Adipocyte (in vitro differentiated cells): ENCODE measurements at regions not wholly inside any gene's neighbourhood (a gene's known extent, or its start where the extent isn't known, plus 50 kb on each side); places are given as distances from the start of the nearest gene placed in this dataset.
"Not testable (repeated sequence)": the region's sequence is repeated elsewhere in the genome, so short reads cannot be mapped to it uniquely, and the experiment has no call there.

ENCODE experiments used
- DNase-seq: peaks from one replicate; pipeline ENCODE4 v3.0.0-alpha.2; 2015; ENCODE audit warnings: low read depth
- H3K27me3 ChIP-seq: replicated peaks from 2 replicates; pipeline ENCODE4 v1.7.0; 2013; ENCODE audit warnings: mild to moderate bottlenecking, low read length, moderate library complexity; ENCODE audit not compliant: control insufficient read depth, insufficient read depth
- H3K36me3 ChIP-seq: 2 replicates; pipeline ENCODE4 v1.7.0; 2013; ENCODE audit warnings: low read length, mild to moderate bottlenecking, moderate library complexity; ENCODE audit not compliant: control insufficient read depth, insufficient read depth, severe bottlenecking
- H3K4me1 ChIP-seq: 2 replicates; pipeline ENCODE4 v1.7.0; 2013; ENCODE audit warnings: mild to moderate bottlenecking, low read length, moderate library complexity; ENCODE audit not compliant: control insufficient read depth, insufficient read depth
- H3K4me3 ChIP-seq: 2 replicates; pipeline ENCODE4 v1.7.0; 2013; ENCODE audit warnings: mild to moderate bottlenecking, low read length, moderate library complexity
- H3K9ac ChIP-seq: 2 replicates; pipeline ENCODE4 v1.7.0; 2013; ENCODE audit warnings: mild to moderate bottlenecking, low read length, moderate library complexity
- H3K9me3 ChIP-seq: 2 replicates; pipeline ENCODE4 v1.7.0; 2013; ENCODE audit warnings: mild to moderate bottlenecking, low read length, moderate library complexity; ENCODE audit not compliant: control insufficient read depth

DNA sequence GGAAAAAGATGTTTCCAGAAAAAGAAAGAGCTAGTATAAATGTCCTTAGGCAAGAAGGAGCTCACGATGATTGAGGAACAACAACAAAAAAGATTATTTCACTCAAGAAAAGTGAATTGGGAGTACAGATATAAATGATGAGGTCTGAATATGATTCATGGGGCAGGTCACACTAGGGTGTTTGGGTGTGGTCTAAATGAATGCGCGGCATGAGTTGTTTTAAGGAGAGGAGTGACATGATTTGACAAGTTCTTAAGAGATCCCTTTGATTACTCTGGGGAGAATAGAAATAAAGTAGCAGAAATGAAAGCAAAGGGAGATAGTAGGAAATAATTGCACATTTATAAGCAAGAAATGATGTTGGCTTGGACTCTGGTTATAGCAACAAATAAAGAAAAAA lies 59.3 kb downstream of the NUTM2D start:
- H3K36me3 ChIP-seq, H3K4me1 ChIP-seq, H3K9ac ChIP-seq, H3K27me3 ChIP-seq, H3K9me3 ChIP-seq, DNase-seq, H3K4me3 ChIP-seq: not testable (repeated sequence)

DNA sequence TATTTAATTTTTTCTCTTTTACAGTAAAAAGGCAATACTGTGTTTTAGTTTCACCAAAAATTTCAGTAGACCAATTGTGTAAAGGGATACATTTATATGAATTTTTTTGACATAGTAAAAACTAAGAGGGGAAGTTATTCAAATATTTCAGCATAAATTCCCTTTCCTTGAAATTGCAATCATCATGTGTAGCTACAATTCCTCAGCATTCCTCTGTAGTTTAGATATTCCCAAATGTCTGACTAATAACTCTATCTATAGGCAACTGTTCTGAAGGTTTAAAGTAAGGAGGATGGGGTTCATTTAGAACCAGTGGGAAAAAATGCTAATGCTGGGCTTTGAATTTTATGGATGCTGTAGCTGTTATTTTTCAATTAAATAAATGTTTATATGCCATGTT lies 65.1 kb downstream of the NUTM2D start:
- H3K4me3 ChIP-seq = not testable (repeated sequence)

DNA sequence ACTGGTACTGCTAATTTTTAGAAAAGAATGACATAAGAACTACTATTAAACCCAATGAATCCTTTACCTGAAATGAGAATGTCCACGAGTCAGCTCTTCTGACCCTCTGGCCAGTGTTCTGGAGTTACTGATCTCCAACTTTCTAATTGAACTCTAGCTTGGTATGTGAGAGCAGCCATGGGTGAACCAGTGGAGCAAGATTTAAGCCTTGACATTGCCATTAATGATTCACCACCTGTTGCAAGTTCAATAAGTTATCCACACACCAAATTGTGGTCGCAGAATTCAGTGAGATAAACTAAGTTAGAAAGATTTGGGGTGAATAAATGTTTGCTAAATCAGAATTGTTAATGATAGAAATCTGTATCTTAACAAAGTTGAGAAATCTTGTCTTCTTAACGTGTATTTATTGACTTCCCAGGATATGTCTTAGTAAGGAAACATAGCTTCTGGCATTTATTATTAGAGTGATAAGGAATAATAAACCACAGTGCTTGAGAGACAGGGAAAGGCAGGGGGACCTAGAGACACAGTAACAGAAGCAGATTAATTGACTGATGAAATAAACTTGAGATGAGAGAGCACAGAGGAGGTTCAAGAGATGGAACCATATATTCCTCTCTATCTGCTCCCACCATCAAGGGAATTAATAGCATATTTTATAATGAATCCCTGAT lies 67.3 kb downstream of the NUTM2D start:
- not testable (repeated sequence) for H3K36me3 ChIP-seq, H3K9me3 ChIP-seq, H3K27me3 ChIP-seq, H3K4me1 ChIP-seq, H3K9ac ChIP-seq, DNase-seq, H3K4me3 ChIP-seq

More for the DNA sequence above, 65.1 kb downstream of the NUTM2D start:
- H3K9ac ChIP-seq, H3K27me3 ChIP-seq, H3K36me3 ChIP-seq, DNase-seq, H3K4me1 ChIP-seq, H3K9me3 ChIP-seq: not testable (repeated sequence)

DNA sequence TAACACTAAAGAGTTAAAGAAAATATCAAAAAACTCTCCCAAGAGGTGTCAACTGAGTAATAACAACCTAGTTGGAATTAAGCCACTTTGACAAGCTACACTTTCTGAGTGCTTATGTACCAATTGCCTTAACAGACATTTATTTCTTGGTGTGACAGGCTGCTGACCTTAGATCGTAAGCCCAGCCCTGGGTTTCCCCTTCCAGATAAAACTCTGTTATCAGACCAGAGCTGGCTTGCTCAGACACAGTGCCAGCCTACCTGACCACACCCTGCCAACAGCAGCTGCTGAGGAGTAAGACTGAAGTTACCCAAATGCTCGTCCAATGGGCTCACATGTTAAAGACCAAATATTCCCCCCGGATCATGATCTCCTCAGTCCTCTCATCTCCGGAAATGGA lies 70.9 kb upstream of the MINPP1 start:
- H3K36me3 ChIP-seq, H3K4me3 ChIP-seq, H3K9ac ChIP-seq, H3K9me3 ChIP-seq, DNase-seq, H3K4me1 ChIP-seq, H3K27me3 ChIP-seq: not testable (repeated sequence)

DNA sequence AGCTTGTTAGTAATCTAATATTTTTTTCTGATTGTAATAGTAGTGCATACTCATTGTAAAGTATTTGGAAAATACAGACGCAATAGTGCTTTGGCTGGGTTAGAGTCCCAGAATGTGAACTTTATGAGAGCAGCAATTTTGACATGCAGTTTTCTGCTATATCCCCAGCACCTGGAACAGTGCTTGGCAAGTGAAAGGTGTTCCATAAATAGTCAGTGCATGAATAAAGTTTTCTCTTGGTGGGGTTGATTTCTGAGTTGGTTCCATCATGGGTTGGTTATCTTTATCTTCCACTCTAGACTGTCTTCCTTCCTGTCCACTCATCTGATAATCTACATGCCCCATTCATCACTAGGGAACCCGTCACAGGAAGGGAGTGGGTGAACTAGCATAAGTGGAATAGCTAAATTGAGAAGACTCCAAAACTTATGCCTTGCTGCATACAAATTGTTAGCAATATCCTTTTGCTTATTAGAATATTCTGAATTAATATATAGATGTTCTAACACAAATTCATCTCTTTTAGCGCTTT lies 69.3 kb upstream of the MINPP1 start:
- not testable (repeated sequence) for DNase-seq, H3K4me1 ChIP-seq, H3K4me3 ChIP-seq, H3K27me3 ChIP-seq, H3K9ac ChIP-seq, H3K36me3 ChIP-seq, H3K9me3 ChIP-seq

DNA sequence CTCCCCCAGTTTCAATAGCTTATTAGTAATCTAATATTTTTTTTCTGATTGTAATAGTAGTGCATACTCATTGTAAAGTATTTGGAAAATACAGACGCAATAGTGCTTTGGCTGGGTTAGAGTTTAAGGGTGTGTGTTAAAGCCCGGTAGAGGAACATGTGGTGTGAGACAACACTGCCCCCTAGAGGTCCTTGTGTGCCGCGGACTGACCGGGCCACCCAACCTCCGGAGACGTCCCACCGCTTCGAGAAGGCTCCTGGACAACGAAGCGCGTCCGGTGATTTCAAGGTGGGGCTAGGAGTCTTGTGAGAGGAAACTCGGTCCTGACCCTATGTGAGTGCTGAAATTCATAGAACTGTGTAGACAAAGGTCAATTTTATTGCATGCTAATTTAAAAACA lies 68.6 kb upstream of the MINPP1 start:
- DNase-seq, H3K4me1 ChIP-seq: not testable (repeated sequence)

DNA sequence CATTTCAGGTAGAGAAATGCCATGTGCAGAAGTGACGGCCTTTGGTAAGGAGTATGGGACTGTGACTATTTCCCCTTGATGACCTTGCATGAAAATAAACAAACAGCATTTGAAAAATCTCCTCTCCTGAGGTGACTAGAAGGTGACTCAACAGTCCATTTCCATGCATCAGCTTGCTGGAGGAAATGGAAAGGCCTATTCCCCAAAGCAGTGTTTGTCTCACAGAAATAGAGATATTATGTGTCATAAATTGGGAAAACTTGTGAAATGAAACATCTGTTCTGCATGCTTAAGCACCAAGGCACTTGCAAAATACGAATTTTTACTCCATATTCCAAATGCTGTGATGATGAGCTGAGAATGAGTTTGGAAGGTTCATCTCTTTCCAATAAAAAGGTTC lies 67.2 kb upstream of the MINPP1 start:
- not testable (repeated sequence) for H3K36me3 ChIP-seq, H3K4me3 ChIP-seq, H3K27me3 ChIP-seq, H3K4me1 ChIP-seq, H3K9me3 ChIP-seq, H3K9ac ChIP-seq
- peak; percentile 55 for DNase-seq

More for the DNA sequence above, 68.6 kb upstream of the MINPP1 start:
- H3K36me3 ChIP-seq, H3K9ac ChIP-seq, H3K4me3 ChIP-seq, H3K9me3 ChIP-seq, H3K27me3 ChIP-seq: not testable (repeated sequence)
